Neural progenitor cell (in vitro differentiated cells): ENCODE measurements at regions not wholly inside any gene's neighbourhood (a gene's known extent, or its start where the extent isn't known, plus 50 kb on each side); places are given as distances from the start of the nearest gene placed in this dataset.

Source experiments
- DNase-seq: peaks from one replicate; pipeline ENCODE4 v3.0.0-alpha.2; 2016; ENCODE audit warnings: low spot score
- H2AFZ ChIP-seq: fragments of 200-600 bp; sonication (generic); replicated peaks from 2 replicates; pipeline ENCODE4 v1.6.1; 2016; ENCODE audit warnings: antibody characterized with exemption
- H3F3A ChIP-seq: fragments of 200-600 bp; sonication (generic); 2 replicates; pipeline ENCODE4 v1.6.1; 2016; ENCODE audit warnings: antibody characterized with exemption, low read depth
- H3K27ac ChIP-seq: fragments of 200-600 bp; sonication (generic); 2 replicates; pipeline ENCODE4 v1.5.1; 2016; ENCODE audit warnings: mild to moderate bottlenecking
- H3K27me3 ChIP-seq: fragments of 200-600 bp; sonication (generic); 2 replicates; pipeline ENCODE4 v1.6.1; 2016; ENCODE audit warnings: mild to moderate bottlenecking, moderate library complexity
- H3K36me3 ChIP-seq: fragments of 200-600 bp; sonication (generic); 2 replicates; pipeline ENCODE4 v1.5.1; 2016
- H3K4me1 ChIP-seq: fragments of 200-600 bp; sonication (generic); 2 replicates; pipeline ENCODE4 v1.6.1; 2016; ENCODE audit warnings: mixed run types
- H3K4me2 ChIP-seq: fragments of 200-600 bp; sonication (generic); 2 replicates; pipeline ENCODE4 v1.6.1; 2016
- H3K4me3 ChIP-seq: fragments of 200-600 bp; sonication (generic); 2 replicates; pipeline ENCODE4 v1.5.1; 2016
- H3K79me2 ChIP-seq: fragments of 200-600 bp; sonication (generic); 2 replicates; pipeline ENCODE4 v1.6.1; 2016; ENCODE audit warnings: low read depth
- H3K9ac ChIP-seq: fragments of 200-600 bp; sonication (generic); 2 replicates; pipeline ENCODE4 v1.6.1; 2016
- H3K9me3 ChIP-seq: fragments of 200-600 bp; sonication (generic); 2 replicates; pipeline ENCODE4 v1.5.1; 2016; ENCODE audit warnings: low read depth
- H4K20me1 ChIP-seq: fragments of 200-600 bp; sonication (generic); 2 replicates; pipeline ENCODE4 v1.6.1; 2016; ENCODE audit warnings: low read depth
- H3K27ac Mint-ChIP-seq: 3 replicates; pipeline ENCODE4 v1.8.0; 2021; ENCODE audit warnings: mixed read lengths
- H3K27me3 Mint-ChIP-seq: 2 replicates; pipeline ENCODE4 v1.8.0; 2022; ENCODE audit warnings: low read depth, mild to moderate bottlenecking, inconsistent platforms, moderate library complexity, mixed read lengths; ENCODE audit not compliant: insufficient read depth
- H3K36me3 Mint-ChIP-seq: 3 replicates; pipeline ENCODE4 v1.8.0; 2021; ENCODE audit warnings: mixed read lengths
- H3K4me1 Mint-ChIP-seq: 3 replicates; pipeline ENCODE4 v1.8.0; 2021; ENCODE audit warnings: mixed read lengths
- H3K4me3 Mint-ChIP-seq: 3 replicates; pipeline ENCODE4 v1.8.0; 2021; ENCODE audit warnings: mild to moderate bottlenecking, moderate library complexity, mixed read lengths
- H3K9me3 Mint-ChIP-seq: 3 replicates; pipeline ENCODE4 v1.8.0; 2020; ENCODE audit warnings: mixed read lengths
- CTCF ChIP-seq: fragments of 200-600 bp; sonication (generic); IDR thresholded peaks from 2 replicates; pipeline ENCODE4 v1.5.1; 2017; ENCODE audit warnings: antibody characterized with exemption, mild to moderate bottlenecking
- EZH2 ChIP-seq: fragments of 200-600 bp; sonication (generic); IDR thresholded peaks from 2 replicates; pipeline ENCODE4 v1.6.1; 2017; ENCODE audit warnings: antibody characterized with exemption, mild to moderate bottlenecking, moderate library complexity
- EZH2phosphoT487 ChIP-seq: fragments of 200-600 bp; sonication (generic); IDR thresholded peaks from 2 replicates; pipeline ENCODE4 v1.6.1; 2017; ENCODE audit warnings: antibody characterized with exemption

GRCh38 chr10:61250131-61250530 lies 203.1 kb downstream of the TMEM26 start:
- Histone ChIP-seq H3K9ac (no peak overlapping the region), H3K4me3 (no peak overlapping the region)
- H3K27ac Mint-ChIP-seq = no peak overlapping the region

GRCh38 chr10:61248013-61248412 lies 205.2 kb downstream of the TMEM26 start:
- Histone ChIP-seq H3K4me2 (no peak overlapping the region), H3K27ac (no peak overlapping the region), H3K9me3 (no peaks in the 10 kb centered on the region), H3K4me1 (no peaks in the 10 kb centered on the region), H3K79me2 (no peaks in the 10 kb centered on the region), H3F3A (no peaks in the 10 kb centered on the region), H3K36me3 (no peaks in the 10 kb centered on the region), H3K9ac (no peak overlapping the region), H4K20me1 (no peaks in the 10 kb centered on the region), H3K27me3 (no peaks in the 10 kb centered on the region), H3K4me3 (no peak overlapping the region), H2AFZ (no peak overlapping the region)
- peaks cover 6% of the 10 kb centered on the region for H3K27me3 Mint-ChIP-seq
- no peak for DNase-seq
- no peak overlapping the region for H3K4me3 Mint-ChIP-seq
- H3K4me1 Mint-ChIP-seq = no peaks in the 10 kb centered on the region
- no peaks in the 10 kb centered on the region for H3K36me3 Mint-ChIP-seq
- no peak for TF ChIP-seq EZH2phosphoT487
- TF ChIP-seq EZH2 = no peak
- no peak for TF ChIP-seq CTCF
- H3K27ac Mint-ChIP-seq = no peak overlapping the region
- no peaks in the 10 kb centered on the region for H3K9me3 Mint-ChIP-seq

More at GRCh38 chr10:61250131-61250530, 203.1 kb downstream of the TMEM26 start:
- Histone ChIP-seq H3K4me1 (no peaks in the 10 kb centered on the region), H3K79me2 (no peaks in the 10 kb centered on the region), H2AFZ (no peak overlapping the region), H3K9me3 (no peaks in the 10 kb centered on the region), H3K4me2 (no peak overlapping the region), H4K20me1 (no peaks in the 10 kb centered on the region), H3F3A (no peaks in the 10 kb centered on the region), H3K27me3 (no peaks in the 10 kb centered on the region), H3K27ac (no peak overlapping the region), H3K36me3 (no peaks in the 10 kb centered on the region)
- Mint-ChIP-seq H3K27me3 (peaks cover 3% of the 10 kb centered on the region), H3K4me1 (no peaks in the 10 kb centered on the region), H3K36me3 (no peaks in the 10 kb centered on the region), H3K9me3 (no peaks in the 10 kb centered on the region), H3K4me3 (no peak overlapping the region)
- DNase-seq = no peak
- no peak for TF ChIP-seq EZH2
- TF ChIP-seq EZH2phosphoT487 = no peak
- no peak for TF ChIP-seq CTCF

GRCh38 chr10:61244261-61244775 lies 208.9 kb downstream of the TMEM26 start:
- H3K27me3 ChIP-seq = no peaks in the 10 kb centered on the region
- H4K20me1 ChIP-seq = no peaks in the 10 kb centered on the region
- no peaks in the 10 kb centered on the region for H3K9me3 Mint-ChIP-seq
- no peaks in the 10 kb centered on the region for H3K79me2 ChIP-seq
- no peak overlapping the region for H3K27ac ChIP-seq
- no peaks in the 10 kb centered on the region for H3K9me3 ChIP-seq
- no peak overlapping the region for H3K27ac Mint-ChIP-seq
- peak; percentile 2 for DNase-seq
- no peak overlapping the region for H3K4me2 ChIP-seq
- no peak overlapping the region for H2AFZ ChIP-seq
- H3K4me1 Mint-ChIP-seq = no peaks in the 10 kb centered on the region
- no peak overlapping the region for H3K4me3 ChIP-seq
- H3K36me3 Mint-ChIP-seq = no peaks in the 10 kb centered on the region
- H3K36me3 ChIP-seq = no peaks in the 10 kb centered on the region
- no peaks in the 10 kb centered on the region for H3K4me1 ChIP-seq
- no peak for TF ChIP-seq EZH2phosphoT487
- no peak for TF ChIP-seq CTCF
- no peak for TF ChIP-seq EZH2
- peaks cover 9% of the 10 kb centered on the region for H3K27me3 Mint-ChIP-seq
- H3F3A ChIP-seq = no peaks in the 10 kb centered on the region
- H3K9ac ChIP-seq = no peak overlapping the region
- no peak overlapping the region for H3K4me3 Mint-ChIP-seq
